Thymus (tissue), 11 donors: ENCODE measurements at regions not wholly inside any gene's neighbourhood (a gene's known extent, or its start where the extent isn't known, plus 50 kb on each side); places are given as distances from the start of the nearest gene placed in this dataset.

Experiments
- DNase-seq, 9 donors: peaks; one replicate each; pipeline ENCODE4 v3.0.0-alpha.2; 2013; ENCODE audit warnings: low spot score in 9 of 9, low read depth in 6 of 9, missing footprints in 1 of 9
- H3K27ac ChIP-seq, 2 donors: one replicate each; pipeline ENCODE4 v1.5.1; 2013; ENCODE audit warnings: control low read depth in 1 of 2, low read depth in 1 of 2, low read length in 1 of 2, mild to moderate bottlenecking in 1 of 2, moderate library complexity in 1 of 2
- H3K27me3 ChIP-seq, 2 donors: one replicate each; pipeline ENCODE4 v1.5.1; 2013; ENCODE audit warnings: low read length in 1 of 2; ENCODE audit not compliant: control insufficient read depth in 2 of 2, insufficient read depth in 1 of 2
- H3K36me3 ChIP-seq, 2 donors: one replicate each; pipeline ENCODE4 v1.5.1; 2013; ENCODE audit warnings: low read length in 1 of 2, mild to moderate bottlenecking in 1 of 2, moderate library complexity in 1 of 2; ENCODE audit not compliant: control insufficient read depth in 2 of 2, insufficient read depth in 2 of 2
- H3K4me1 ChIP-seq, 2 donors: one replicate each; pipeline ENCODE4 v1.5.1; 2013; ENCODE audit warnings: low read length in 2 of 2; ENCODE audit not compliant: control insufficient read depth in 2 of 2, insufficient read depth in 2 of 2
- H3K4me3 ChIP-seq, 2 donors: one replicate each; pipeline ENCODE4 v1.5.1; 2013; ENCODE audit warnings: low read length in 2 of 2, control low read depth in 1 of 2, mild to moderate bottlenecking in 1 of 2
- H3K9me3 ChIP-seq, 2 donors: one replicate each; pipeline ENCODE4 v1.5.1; 2013; ENCODE audit warnings: low read length in 1 of 2, mild to moderate bottlenecking in 1 of 2; ENCODE audit not compliant: control insufficient read depth in 2 of 2, insufficient read depth in 1 of 2
- WGBS: extraction: QIAGEN DNeasy Blood & Tissue Kit; methylation state at CpG from one replicate; pipeline ENCODE4 v1.1.7; 2013; 5-methylcytosine and 5-hydroxymethylcytosine counted together
- donor health status: healthy.

DNA sequence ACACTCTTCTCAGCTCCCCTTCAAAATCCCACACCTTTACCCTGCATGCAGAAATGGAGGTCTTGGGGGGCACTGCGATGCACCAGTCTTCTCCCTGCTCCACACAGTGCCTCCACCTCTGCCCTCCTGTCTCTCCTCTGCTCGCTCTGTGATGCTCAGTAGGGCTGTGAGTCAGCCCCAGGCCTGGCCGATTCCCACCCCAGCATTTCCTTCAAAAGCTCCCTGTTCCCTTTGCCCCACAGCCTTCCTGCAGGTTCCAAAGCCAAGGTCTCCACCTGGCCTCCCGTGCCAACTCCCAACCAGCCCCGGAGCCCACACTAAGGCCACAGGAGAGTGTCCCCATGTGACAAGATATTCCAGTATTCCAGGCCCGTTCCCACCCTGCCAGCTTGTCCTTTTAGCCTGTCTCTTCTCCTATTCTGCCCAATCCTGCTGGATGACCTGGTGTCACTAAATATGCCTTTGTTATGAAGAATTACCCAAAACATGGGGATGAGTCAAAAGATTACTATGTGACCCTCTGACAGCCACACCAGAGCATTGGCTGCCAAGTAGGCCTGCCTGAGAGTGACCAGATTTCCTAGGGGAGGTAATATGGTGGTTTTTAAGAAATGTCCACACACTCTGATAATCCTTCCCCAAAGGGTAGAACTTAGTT is 118.9 kb upstream of the NXT1 start:
- Histone ChIP-seq H3K27ac (no peak overlapping the region), H3K4me3 (no peak overlapping the region), H3K36me3 (no peaks in the 10 kb centered on the region), H3K27me3 (no peaks in the 10 kb centered on the region), H3K4me1 (no peaks in the 10 kb centered on the region), H3K9me3 (peaks cover 0 to 10% of the 10 kb centered on the region in 2 donors)
- no peak for DNase-seq
- 95% methylated on average over 6 of the region's 6 CpGs for WGBS

DNA sequence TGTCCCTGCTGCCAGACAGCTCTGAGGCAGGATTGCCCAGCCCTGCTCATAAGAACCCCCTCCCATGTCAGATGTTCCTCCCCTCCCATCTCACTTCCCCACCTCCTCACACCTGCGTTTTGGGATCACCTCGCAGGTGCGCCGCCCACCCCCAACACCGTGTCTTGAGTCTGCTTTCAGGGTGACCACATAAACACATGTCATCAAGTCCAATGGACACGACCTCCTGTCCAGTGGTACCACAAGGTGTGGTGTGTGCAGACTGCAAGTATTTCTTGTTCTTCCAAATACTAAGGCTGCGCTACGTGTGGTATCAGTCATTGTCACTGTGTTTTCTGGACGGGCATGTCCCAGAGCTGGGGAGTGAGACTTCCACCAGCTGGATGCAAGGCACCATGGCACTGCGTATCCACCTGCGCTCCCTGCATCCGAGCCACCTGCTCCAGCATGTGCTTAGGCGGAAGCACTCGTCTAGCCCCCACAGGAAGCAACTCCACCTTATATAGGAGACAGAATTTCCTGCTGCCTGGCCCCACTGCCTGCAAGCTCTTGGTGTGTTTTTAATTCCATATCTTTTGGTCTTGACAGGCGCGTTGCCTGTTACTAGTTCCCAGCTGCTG is 119.7 kb upstream of the NXT1 start:
- no peak for DNase-seq
- H3K27me3 ChIP-seq = no peaks in the 10 kb centered on the region
- WGBS = 45% methylated on average over 16 of the region's 16 CpGs

DNA sequence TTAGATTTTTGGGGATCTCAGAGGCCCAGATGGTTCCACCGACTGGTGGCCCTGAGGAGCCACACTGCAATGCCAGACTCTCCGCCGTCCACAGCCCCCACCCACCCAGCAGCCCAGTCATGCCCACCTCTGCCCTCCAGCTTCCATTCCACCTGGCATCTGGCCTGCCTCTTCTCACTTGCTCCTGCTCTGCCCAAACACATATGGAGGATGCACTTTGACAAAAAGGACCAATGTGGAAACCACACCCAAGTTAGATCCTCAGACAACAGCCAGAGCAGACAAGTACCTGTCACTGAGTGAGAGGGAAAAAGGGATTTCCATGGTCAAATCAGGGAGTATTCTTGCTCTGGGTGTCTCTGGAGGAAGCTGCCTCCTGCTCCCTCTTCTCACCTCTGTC is 120.6 kb upstream of the NXT1 start:
- no peak for DNase-seq
- 96% methylated on average over 3 of the region's 3 CpGs for WGBS
- Histone ChIP-seq H3K27ac (no peak overlapping the region), H3K36me3 (no peaks in the 10 kb centered on the region), H3K9me3 (peaks cover 0 to 10% of the 10 kb centered on the region in 2 donors), H3K27me3 (no peaks in the 10 kb centered on the region), H3K4me1 (no peaks in the 10 kb centered on the region), H3K4me3 (no peak overlapping the region)

More for the DNA sequence above, 119.7 kb upstream of the NXT1 start:
- H3K36me3 ChIP-seq = no peaks in the 10 kb centered on the region
- no peak overlapping the region for H3K4me3 ChIP-seq
- no peak overlapping the region for H3K27ac ChIP-seq
- H3K4me1 ChIP-seq = no peaks in the 10 kb centered on the region
- H3K9me3 ChIP-seq = peaks cover 0 to 10% of the 10 kb centered on the region in 2 donors

DNA sequence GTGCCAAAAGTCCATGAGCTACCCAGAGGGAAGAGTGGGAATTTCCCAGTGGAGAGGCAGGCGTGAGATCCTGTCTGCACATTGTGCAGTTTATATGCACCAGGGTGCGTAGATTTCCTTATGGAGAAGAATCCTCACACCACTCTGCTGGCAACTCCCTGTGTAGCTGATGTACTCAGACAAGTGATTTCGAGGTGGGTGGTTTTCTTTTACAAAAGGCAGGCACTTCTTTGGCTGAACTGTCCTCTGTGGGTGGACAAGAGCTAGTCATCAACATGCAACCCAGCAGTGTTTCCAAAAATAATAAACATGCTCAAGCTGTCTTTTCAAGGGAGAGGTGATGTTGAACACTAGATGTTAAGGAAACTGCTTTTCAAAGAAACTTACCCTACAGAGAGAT is 121.7 kb upstream of the NXT1 start:
- H3K36me3 ChIP-seq = no peaks in the 10 kb centered on the region
- 83% methylated on average over 3 of the region's 3 CpGs for WGBS
- no peak for DNase-seq
- H3K4me1 ChIP-seq = no peaks in the 10 kb centered on the region
- no peak overlapping the region for H3K27ac ChIP-seq
- H3K4me3 ChIP-seq = no peak overlapping the region
- peaks cover 0 to 10% of the 10 kb centered on the region in 2 donors for H3K9me3 ChIP-seq
- H3K27me3 ChIP-seq = no peaks in the 10 kb centered on the region

DNA sequence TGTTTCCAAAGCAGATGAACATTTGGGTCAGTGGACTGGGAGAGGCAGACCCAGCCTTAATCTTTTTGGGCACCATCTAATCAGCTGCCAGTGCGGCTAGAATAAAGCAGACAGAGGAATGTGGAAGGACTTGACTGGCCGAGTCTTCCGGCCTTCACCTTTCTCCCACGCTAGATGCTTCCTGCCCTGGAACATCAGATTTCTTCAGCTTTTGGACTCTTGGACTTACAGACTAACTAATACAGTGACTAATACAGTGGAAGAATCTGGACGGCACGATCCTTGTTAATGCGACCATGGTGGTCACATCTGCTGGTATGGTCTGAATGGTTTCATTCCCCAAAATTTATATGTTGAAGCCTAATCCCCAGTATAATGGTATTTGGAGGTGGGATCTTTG is 122.6 kb upstream of the NXT1 start:
- Histone ChIP-seq H3K4me3 (no peak overlapping the region), H3K27ac (no peak overlapping the region), H3K36me3 (no peaks in the 10 kb centered on the region), H3K4me1 (no peaks in the 10 kb centered on the region), H3K9me3 (peaks cover 0 to 8% of the 10 kb centered on the region in 2 donors), H3K27me3 (no peaks in the 10 kb centered on the region)
- 96% methylated on average over 7 of the region's 7 CpGs for whole genome bisulfite sequencing
- no peak for DNase-seq

DNA sequence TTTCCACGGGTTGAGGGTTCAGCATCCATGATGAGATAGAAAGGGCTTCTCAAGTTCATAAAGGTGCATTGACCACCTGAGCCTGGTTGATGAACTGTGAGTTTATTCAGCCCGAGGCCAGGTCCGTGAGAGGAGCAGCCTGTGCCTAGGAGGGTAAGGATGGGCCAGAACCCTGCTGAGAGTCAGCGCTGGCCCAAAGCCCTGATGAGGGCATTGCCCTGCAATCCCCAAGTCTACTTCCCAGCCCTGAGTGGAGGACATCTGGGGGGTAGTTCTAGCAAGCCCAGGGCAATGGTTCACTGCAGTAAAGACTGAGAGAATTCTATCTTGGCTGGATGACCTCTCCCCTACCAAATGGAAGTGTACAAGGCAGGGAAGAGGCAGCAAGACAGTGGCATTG is 123.3 kb upstream of the NXT1 start:
- WGBS = 87% methylated on average over 4 of the region's 4 CpGs
- Histone ChIP-seq H3K27me3 (no peaks in the 10 kb centered on the region), H3K36me3 (no peaks in the 10 kb centered on the region), H3K4me1 (no peaks in the 10 kb centered on the region), H3K4me3 (no peak overlapping the region), H3K27ac (no peak overlapping the region), H3K9me3 (peaks cover 0 to 4% of the 10 kb centered on the region in 2 donors)
- DNase-seq = no peak

DNA sequence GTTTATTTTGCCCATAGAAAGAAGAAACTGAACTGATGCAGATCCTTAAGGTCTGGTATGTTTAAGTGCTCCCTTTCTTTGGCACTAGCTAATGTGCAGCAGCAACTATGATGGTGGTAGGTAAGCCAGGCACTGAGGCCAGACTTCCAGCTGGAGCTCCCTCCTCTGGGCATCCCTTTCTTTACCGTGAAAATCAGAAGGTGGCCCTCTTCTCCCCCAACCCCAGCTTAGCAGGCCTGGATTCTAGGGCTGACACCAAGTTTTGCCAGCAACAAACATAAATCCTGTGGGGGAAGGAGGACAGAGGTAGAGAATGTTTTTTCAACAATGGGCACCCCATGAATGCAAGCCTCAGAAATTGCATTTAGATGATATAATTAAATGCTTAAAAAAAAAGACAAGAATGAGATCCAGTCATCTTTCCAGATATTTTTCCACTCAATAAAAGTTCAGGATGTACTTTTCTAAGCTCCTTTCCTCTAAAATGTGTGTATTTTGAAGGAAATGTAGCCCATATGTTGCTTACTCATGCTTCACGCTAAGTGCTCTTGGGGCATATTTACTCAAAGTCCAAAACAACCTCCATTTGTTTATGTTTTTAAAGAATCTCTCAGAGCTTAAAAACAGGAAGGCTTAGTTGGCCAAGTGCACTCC is 123.9 kb upstream of the NXT1 start:
- H3K9me3 ChIP-seq = no peaks in the 10 kb centered on the region
- no peak overlapping the region for H3K27ac ChIP-seq
- H3K36me3 ChIP-seq = no peaks in the 10 kb centered on the region
- H3K27me3 ChIP-seq = no peaks in the 10 kb centered on the region
- no peak for DNase-seq
- H3K4me3 ChIP-seq = no peak overlapping the region
- no peaks in the 10 kb centered on the region for H3K4me1 ChIP-seq
- 86% methylated on average over 2 of the region's 2 CpGs for WGBS

DNA sequence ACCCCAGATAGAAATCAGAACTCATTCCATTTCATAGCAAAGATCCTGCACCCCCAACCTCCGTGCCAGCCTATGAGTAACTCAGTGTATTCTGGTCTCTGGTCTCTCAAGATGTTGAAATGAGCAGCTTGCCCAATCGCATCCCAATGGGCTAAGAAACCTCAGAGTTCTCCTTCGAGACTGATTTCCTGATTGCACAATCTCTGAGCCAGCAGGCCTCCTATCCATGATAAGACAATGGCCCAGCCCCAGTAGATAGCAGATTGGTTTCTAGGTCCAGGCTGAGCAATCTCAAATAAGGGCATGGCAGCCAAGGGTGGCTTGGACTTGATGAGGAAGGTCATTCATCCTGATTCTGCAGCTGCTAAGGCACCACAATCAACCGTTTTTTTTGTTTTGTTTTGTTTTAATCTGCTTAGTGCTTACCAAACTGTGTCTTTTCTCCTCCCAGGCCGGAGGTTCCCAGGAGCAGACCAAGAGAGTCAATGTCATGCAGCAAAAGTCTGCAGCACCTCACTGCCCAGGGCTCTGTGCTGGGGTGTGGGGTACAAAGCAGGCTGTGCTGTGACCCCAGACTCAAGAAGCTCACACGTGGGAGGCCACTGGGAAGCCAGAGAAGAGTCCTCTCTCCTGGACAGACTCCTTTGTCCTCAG is 125.1 kb upstream of the NXT1 start:
- Histone ChIP-seq H3K4me3 (no peak overlapping the region), H3K36me3 (no peaks in the 10 kb centered on the region), H3K27ac (no peak overlapping the region), H3K27me3 (no peaks in the 10 kb centered on the region), H3K4me1 (no peaks in the 10 kb centered on the region), H3K9me3 (no peaks in the 10 kb centered on the region)
- WGBS = 60% methylated on average over 6 of the region's 6 CpGs
- no peak for DNase-seq

DNA sequence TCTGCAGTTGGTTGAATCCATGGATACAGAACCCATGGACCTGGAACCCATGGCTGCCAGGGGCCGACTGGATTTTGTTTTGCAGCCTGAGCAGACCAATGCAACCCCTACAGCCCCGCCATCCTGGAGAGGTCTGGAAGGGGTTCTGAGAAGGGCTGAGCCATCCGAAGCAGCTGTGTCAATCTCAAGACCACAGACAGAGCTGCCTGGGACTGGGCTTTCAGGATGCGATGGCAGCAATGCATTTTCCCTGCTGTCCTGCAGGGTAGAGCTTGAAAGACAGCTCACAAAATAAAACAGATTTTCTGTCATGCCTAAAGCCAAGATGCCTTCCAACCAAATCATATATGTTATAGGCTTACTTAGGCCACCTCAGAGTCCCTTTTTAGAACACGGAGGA is 125.8 kb upstream of the NXT1 start:
- Histone ChIP-seq H3K9me3 (no peaks in the 10 kb centered on the region), H3K27ac (no peak overlapping the region), H3K4me3 (no peak overlapping the region), H3K27me3 (no peaks in the 10 kb centered on the region), H3K36me3 (no peaks in the 10 kb centered on the region), H3K4me1 (no peaks in the 10 kb centered on the region)
- no peak for DNase-seq
- 97% methylated on average over 5 of the region's 5 CpGs for WGBS
